ENCODE measurements at regions not wholly inside any gene's neighbourhood (a gene's known extent, or its start where the extent isn't known, plus 50 kb on each side); places are given as distances from the start of the nearest gene placed in this dataset.

DNA sequence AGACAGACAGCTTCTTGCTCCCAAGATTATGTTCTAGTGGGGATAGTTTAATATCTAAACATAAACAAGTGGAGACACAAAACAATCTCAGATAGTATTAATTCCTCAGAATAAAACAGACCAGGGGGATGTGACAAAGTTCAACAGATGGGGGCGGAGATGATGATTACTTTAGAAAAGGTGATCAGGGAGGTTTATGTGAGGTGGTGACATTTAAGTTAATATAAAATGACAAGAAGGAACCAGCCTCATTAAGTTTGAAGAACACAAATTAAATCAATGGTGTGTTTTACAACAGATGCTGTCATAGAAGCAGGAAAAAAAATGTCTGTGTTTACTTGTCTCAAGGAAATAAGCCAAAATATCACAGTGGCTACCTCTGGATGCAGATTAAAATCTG lies 119.6 kb upstream of the HMHB1 start:
- Histone ChIP-seq H3K27me3 (ENCODE audit: control insufficient read depth, insufficient read depth, low read length) (no peaks in the 10 kb centered on the region), H3K36me3 (replicated peaks; ENCODE audit: control insufficient read depth, insufficient read depth, low read length) (no peaks in the 10 kb centered on the region), H3K4me3 (ENCODE audit: insufficient read depth, low read depth, low read length) (no peak overlapping the region)
- no peak for DNase-seq

DNA sequence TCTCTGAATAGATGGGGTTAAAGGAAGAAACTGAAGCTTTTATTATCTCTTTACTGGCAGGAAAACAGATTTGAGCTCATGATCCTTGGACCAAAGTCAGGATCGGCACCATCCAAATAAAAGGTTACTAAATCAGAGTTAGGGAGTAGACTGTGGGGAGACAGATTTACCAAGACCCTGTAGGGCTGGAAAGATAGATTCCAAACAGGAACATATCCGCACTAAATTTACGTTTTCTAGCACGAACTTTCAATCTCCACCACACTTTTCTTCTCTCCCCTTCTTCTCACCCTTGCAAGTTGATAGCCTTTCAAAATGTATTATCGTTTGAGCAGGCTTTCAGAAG lies 120.0 kb upstream of the HMHB1 start:
- Histone ChIP-seq H3K36me3 (replicated peaks; ENCODE audit: control insufficient read depth, insufficient read depth, low read length) (no peaks in the 10 kb centered on the region), H3K27me3 (ENCODE audit: control insufficient read depth, insufficient read depth, low read length) (no peaks in the 10 kb centered on the region), H3K4me3 (ENCODE audit: insufficient read depth, low read depth, low read length) (no peak overlapping the region)
- DNase-seq: no peak

DNA sequence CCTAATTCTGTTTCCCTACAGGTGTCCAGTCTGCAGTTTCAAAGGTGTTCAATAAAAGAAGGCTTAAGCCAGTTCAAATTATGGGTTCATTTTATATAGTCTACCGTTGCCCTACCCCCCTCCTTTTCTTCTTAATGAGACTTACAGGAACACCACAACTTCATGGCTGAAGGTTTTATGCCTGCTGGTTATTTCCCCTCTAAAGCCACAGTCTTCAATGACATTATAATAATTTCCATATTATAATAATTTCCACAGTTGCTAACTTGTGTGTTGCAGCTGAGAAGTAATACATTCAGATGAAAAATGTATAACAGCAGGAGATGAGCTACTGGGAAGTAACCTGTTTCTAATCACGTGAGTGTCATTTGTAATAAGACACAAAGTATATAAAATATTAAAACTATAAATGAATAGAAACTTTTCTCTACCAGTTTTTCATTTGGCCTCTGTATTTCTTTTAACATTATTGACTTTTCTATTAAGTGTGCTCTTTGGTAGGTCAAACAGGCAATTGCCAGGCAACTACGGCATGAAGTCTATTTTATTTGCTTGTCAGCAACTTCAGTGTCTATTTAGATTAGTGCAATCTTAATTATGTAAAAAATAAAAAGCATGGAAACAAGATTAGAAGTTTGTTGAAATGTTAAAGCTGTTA lies 120.5 kb upstream of the HMHB1 start:
- Histone ChIP-seq H3K27me3 (ENCODE audit: control insufficient read depth, insufficient read depth, low read length) (no peaks in the 10 kb centered on the region), H3K4me3 (ENCODE audit: insufficient read depth, low read depth, low read length) (no peak overlapping the region), H3K36me3 (replicated peaks; ENCODE audit: control insufficient read depth, insufficient read depth, low read length) (no peaks in the 10 kb centered on the region)
- no peak for DNase-seq

DNA sequence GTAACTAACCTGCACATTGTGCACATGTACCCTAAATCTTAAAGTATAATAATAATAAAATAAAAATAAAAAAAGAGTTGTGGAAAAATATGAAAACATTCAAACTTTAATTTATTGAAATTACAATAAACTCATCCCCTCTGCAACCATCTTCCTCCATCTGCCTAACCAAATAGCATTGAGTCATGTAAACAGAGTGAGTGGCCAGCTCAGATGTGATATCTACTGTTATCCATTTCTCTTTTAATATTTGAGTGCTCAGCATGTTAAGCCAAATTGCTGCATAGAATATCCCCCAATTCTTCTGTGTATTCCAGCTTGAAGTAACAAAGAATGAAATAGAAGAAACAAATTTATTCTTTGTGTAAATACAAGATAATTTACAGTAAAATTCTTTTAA lies 124.4 kb upstream of the HMHB1 start:
- Histone ChIP-seq H3K4me3 (ENCODE audit: insufficient read depth, low read depth, low read length) (no peak overlapping the region), H3K27me3 (ENCODE audit: control insufficient read depth, insufficient read depth, low read length) (no peaks in the 10 kb centered on the region)

GRCh38 chr5:143685246-143685815 lies 126.6 kb upstream of the HMHB1 start:
- Histone ChIP-seq H3K27me3 (ENCODE audit: control insufficient read depth, insufficient read depth, low read length) (no peaks in the 10 kb centered on the region), H3K36me3 (replicated peaks; ENCODE audit: control insufficient read depth, insufficient read depth, low read length) (no peaks in the 10 kb centered on the region), H3K4me3 (ENCODE audit: insufficient read depth, low read depth, low read length) (no peak overlapping the region)
- no peak for DNase-seq

More for the DNA sequence above, 124.4 kb upstream of the HMHB1 start:
- DNase-seq: no peak
- H3K36me3 ChIP-seq (replicated peaks; ENCODE audit: control insufficient read depth, insufficient read depth, low read length): no peaks in the 10 kb centered on the region

DNA sequence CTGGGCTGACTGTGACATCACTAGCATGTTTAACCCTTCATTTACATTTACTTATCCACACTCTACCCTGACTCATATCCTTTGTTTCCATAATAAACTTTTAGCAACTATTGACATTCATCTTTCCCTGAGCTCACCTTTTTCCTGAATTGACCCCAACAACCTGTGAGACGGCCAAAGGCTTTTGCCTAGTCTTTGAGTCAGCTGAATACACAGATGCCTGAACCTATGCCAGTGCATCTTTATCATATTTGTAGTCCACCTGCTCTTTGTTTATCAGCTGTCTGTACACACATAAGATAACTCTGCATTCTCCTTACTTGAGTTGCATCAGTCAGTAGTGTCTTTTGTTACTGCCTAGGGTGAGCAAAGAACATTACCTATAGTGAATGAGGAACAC lies 128.5 kb upstream of the HMHB1 start:
- H3K27me3 ChIP-seq (ENCODE audit: control insufficient read depth, insufficient read depth, low read length): no peaks in the 10 kb centered on the region
- no peaks in the 10 kb centered on the region for H3K36me3 ChIP-seq (replicated peaks; ENCODE audit: control insufficient read depth, insufficient read depth, low read length)
- no peak for DNase-seq
- H3K4me3 ChIP-seq (ENCODE audit: insufficient read depth, low read depth, low read length): no peak overlapping the region

GRCh38 chr5:143682929-143683386 lies 129.0 kb upstream of the HMHB1 start:
- no peak overlapping the region for H3K4me3 ChIP-seq (ENCODE audit: insufficient read depth, low read depth, low read length)
- no peaks in the 10 kb centered on the region for H3K36me3 ChIP-seq (replicated peaks; ENCODE audit: control insufficient read depth, insufficient read depth, low read length)
- H3K27me3 ChIP-seq (ENCODE audit: control insufficient read depth, insufficient read depth, low read length): no peaks in the 10 kb centered on the region
- DNase-seq: no peak

- no peak overlapping the region for H3K4me3 ChIP-seq (ENCODE audit: insufficient read depth, low read depth, low read length)
- H3K27me3 ChIP-seq (ENCODE audit: control insufficient read depth, insufficient read depth, low read length): no peaks in the 10 kb centered on the region
- no peak for DNase-seq
- H3K36me3 ChIP-seq (replicated peaks; ENCODE audit: control insufficient read depth, insufficient read depth, low read length): no peaks in the 10 kb centered on the region
These were observed 129.6 kb upstream of the HMHB1 start for GRCh38 chr5:143682246-143682905.

GRCh38 chr5:143680672-143681259 lies 131.2 kb upstream of the HMHB1 start:
- no peaks in the 10 kb centered on the region for H3K27me3 ChIP-seq (ENCODE audit: control insufficient read depth, insufficient read depth, low read length)
- DNase-seq: no peak
- H3K4me3 ChIP-seq (ENCODE audit: insufficient read depth, low read depth, low read length): no peak overlapping the region
- H3K36me3 ChIP-seq (replicated peaks; ENCODE audit: control insufficient read depth, insufficient read depth, low read length): no peaks in the 10 kb centered on the region

DNA sequence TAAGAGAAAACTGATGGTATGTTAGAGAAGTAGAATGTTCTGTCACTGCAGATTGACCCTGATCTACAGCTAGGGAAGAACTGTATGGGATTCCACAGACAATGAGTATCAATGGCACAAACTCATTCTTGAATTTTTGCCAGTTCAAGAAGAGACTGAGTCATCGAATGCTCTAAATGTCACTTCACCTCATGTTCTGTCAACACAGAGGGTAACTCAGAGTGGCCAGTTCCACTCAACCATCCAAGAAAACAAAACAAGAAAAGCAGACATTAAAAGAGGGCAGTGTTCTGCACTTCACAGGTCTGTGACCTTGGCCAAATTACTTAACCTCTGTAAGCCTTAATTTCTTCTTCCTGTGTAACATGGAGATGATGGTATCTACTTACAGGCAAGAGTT lies 132.2 kb upstream of the HMHB1 start:
- no peak for DNase-seq

DNA sequence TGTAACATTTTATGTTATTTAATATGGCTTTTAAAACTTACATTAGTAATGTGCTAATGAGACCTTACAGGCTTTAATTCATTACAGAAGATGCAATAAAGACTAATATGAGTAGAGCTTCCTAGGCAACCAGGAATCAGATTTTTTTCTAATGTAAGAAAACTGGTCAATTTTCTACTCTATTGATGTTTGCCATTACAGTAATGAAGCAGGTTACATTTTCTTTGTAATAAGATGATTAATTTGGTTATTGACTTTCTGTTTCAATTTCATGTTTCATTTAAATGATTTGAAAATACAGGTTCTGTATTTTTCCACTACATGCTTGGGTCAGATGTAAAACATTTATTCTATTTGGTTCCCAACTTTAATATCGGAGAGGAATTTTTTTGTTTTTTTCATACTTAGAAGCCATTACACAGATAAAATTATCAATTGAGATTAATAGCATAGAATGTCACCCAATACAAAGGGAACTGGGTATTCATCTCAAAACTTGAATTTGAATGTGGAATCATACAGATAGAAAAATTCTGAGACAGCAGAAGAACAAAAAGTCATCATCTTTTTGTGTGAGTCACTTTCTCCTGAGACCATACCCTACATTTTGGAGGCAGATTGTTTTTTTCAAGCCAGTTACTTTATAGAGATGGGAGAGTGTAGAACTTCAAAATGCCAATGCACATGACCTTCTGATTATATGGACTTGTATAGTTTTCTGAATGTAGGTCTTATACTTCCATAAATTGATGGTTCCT lies 133.6 kb upstream of the HMHB1 start:
- no peaks in the 10 kb centered on the region for H3K36me3 ChIP-seq (replicated peaks; ENCODE audit: control insufficient read depth, insufficient read depth, low read length)
- H3K4me3 ChIP-seq (ENCODE audit: insufficient read depth, low read depth, low read length): no peak overlapping the region
- no peaks in the 10 kb centered on the region for H3K27me3 ChIP-seq (ENCODE audit: control insufficient read depth, insufficient read depth, low read length)
- DNase-seq: no peak

More for the DNA sequence above, 132.2 kb upstream of the HMHB1 start:
- no peaks in the 10 kb centered on the region for H3K36me3 ChIP-seq (replicated peaks; ENCODE audit: control insufficient read depth, insufficient read depth, low read length)
- no peak overlapping the region for H3K4me3 ChIP-seq (ENCODE audit: insufficient read depth, low read depth, low read length)
- no peaks in the 10 kb centered on the region for H3K27me3 ChIP-seq (ENCODE audit: control insufficient read depth, insufficient read depth, low read length)

- no peak overlapping the region for H3K4me3 ChIP-seq (ENCODE audit: insufficient read depth, low read depth, low read length)
- DNase-seq: no peak
- H3K27me3 ChIP-seq (ENCODE audit: control insufficient read depth, insufficient read depth, low read length): no peaks in the 10 kb centered on the region
- H3K36me3 ChIP-seq (replicated peaks; ENCODE audit: control insufficient read depth, insufficient read depth, low read length): no peaks in the 10 kb centered on the region
These were observed 134.6 kb upstream of the HMHB1 start for GRCh38 chr5:143677403-143677802.

DNA sequence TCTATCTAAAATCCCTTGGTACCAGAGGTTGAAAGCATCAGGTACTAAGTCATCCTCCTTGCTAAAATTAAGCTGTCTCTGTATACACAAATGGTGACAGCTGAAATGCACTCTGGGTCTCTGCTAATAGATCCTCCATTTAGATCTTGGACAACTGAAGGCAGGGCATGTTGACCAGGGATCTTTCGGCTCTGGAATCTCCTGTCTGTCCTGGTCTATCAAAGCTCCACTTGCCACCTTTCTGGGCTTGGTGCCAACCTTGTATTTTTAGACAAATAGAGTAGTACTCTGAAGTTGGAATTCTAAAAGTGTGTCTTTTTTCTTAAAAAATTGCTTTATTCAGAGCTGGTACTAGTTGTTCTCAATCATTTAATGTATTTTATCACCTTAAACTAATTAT lies 135.2 kb upstream of the HMHB1 start:
- no peak for DNase-seq
- no peaks in the 10 kb centered on the region for H3K36me3 ChIP-seq (replicated peaks; ENCODE audit: control insufficient read depth, insufficient read depth, low read length)
- H3K27me3 ChIP-seq (ENCODE audit: control insufficient read depth, insufficient read depth, low read length): no peaks in the 10 kb centered on the region
- no peak overlapping the region for H3K4me3 ChIP-seq (ENCODE audit: insufficient read depth, low read depth, low read length)

- no peak for DNase-seq
- no peak overlapping the region for H3K4me3 ChIP-seq (ENCODE audit: insufficient read depth, low read depth, low read length)
- no peaks in the 10 kb centered on the region for H3K36me3 ChIP-seq (replicated peaks; ENCODE audit: control insufficient read depth, insufficient read depth, low read length)
- H3K27me3 ChIP-seq (ENCODE audit: control insufficient read depth, insufficient read depth, low read length): no peaks in the 10 kb centered on the region
These were observed 137.5 kb upstream of the HMHB1 start for GRCh38 chr5:143674469-143674786.

Data from H7 (cell line).